ENCODE measurements at regions not wholly inside any gene's neighbourhood (a gene's known extent, or its start where the extent isn't known, plus 50 kb on each side); places are given as distances from the start of the nearest gene placed in this dataset.
A peak's percentile ranks its signal among the peaks of the same experiment; 100 is the strongest.

DNA sequence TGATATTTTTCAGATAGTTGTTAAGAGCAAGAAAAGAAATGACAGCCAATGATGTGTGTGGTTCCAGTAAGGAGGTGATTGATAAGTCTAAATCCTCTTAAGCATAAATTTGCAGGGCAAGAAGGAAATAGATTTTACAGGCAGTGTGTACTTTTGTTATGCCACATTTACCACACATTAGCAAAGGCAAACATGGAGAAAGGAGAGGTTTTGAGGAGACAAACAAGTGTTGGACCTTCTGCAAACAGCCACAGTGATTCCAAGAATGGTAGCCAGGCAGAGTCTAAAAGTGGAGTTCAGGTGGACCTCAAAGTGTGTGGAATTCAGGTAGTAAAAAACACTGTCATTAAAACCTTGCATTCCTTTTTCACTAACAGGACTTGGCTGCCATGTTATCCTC, 295.9 kb upstream of the ITGA1 start:
- Histone ChIP-seq H3K9me3 (ENCODE audit: low read depth) (no peaks in the 10 kb centered on the region), H3K4me1 (ENCODE audit: low read depth) (no peaks in the 10 kb centered on the region), H3K27ac (no peak overlapping the region), H3K36me3 (no peaks in the 10 kb centered on the region), H3K27me3 (no peaks in the 10 kb centered on the region), H3K4me3 (no peak overlapping the region)
- TF ChIP-seq, protein P1, sequence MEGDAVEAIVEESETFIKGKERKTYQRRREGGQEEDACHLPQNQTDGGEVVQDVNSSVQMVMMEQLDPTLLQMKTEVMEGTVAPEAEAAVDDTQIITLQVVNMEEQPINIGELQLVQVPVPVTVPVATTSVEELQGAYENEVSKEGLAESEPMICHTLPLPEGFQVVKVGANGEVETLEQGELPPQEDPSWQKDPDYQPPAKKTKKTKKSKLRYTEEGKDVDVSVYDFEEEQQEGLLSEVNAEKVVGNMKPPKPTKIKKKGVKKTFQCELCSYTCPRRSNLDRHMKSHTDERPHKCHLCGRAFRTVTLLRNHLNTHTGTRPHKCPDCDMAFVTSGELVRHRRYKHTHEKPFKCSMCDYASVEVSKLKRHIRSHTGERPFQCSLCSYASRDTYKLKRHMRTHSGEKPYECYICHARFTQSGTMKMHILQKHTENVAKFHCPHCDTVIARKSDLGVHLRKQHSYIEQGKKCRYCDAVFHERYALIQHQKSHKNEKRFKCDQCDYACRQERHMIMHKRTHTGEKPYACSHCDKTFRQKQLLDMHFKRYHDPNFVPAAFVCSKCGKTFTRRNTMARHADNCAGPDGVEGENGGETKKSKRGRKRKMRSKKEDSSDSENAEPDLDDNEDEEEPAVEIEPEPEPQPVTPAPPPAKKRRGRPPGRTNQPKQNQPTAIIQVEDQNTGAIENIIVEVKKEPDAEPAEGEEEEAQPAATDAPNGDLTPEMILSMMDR (IDR thresholded peaks at IDR 0.05; ENCODE audit: low read depth, low read length) = no peak
- no peak for DNase-seq (ENCODE audit: low read depth in 1 of 2, low spot score in 1 of 2)

DNA sequence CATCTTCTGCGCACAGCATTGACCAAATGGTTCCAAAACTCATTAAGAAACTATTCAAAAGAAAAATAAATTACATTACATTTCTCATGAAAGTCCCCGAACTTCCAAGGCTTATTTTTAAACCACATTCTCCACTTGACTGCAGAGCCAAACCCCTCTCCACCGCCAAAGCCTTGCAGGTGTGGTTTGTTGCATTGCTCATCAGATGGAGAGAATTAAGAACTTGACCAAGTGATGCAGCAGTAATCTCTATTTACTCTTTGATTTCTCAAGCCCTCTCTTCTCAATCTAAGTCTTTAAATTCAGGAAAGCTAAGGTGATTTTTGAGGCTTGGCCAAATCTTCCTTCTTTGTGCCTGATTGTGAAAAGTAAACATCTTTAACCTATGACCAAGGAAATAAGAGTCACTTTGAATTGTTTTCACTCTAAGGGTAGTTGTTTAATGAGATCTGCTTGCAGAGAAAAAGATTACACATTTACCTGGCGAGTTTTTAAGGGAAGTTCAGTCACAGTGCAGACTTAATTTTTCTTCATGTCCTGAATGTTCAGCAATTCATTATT, 290.5 kb upstream of the ITGA1 start:
- Histone ChIP-seq H3K36me3 (no peaks in the 10 kb centered on the region), H3K4me1 (ENCODE audit: low read depth) (no peaks in the 10 kb centered on the region), H3K4me3 (no peak overlapping the region), H3K27me3 (no peaks in the 10 kb centered on the region), H3K9me3 (ENCODE audit: low read depth) (no peaks in the 10 kb centered on the region), H3K27ac (no peak overlapping the region)
- no peak for DNase-seq (ENCODE audit: low read depth in 1 of 2, low spot score in 1 of 2)
- TF ChIP-seq, protein P1 (IDR thresholded peaks at IDR 0.05; ENCODE audit: low read depth, low read length) = no peak

DNA sequence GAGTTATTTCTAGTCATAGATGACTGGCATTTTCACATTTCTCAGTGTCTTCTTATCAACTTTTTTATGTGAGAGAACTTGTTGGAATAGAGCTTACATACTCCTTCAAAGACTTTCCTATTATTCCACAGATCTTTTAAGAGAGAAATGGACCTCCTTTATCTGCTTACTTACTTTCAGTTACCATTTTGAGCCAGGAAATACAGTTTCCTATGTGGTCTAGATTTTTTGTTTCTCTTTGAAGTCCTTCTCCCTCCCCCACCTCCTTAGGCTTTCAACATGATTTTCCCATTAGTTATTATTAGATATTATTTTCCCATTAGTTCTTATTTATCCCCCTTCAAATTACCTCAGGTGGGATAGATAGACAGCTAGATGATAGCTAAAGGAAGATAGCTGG, 289.1 kb upstream of the ITGA1 start:
- TF ChIP-seq, protein P1 (IDR thresholded peaks at IDR 0.05; ENCODE audit: low read depth, low read length) = no peak
- no peaks in the 10 kb centered on the region for H3K4me1 ChIP-seq (ENCODE audit: low read depth)
- H3K36me3 ChIP-seq = no peaks in the 10 kb centered on the region
- H3K4me3 ChIP-seq = no peak overlapping the region
- no peak for DNase-seq (ENCODE audit: low read depth in 1 of 2, low spot score in 1 of 2)
- no peaks in the 10 kb centered on the region for H3K9me3 ChIP-seq (ENCODE audit: low read depth)
- H3K27me3 ChIP-seq = no peaks in the 10 kb centered on the region
- H3K27ac ChIP-seq = no peak overlapping the region

DNA sequence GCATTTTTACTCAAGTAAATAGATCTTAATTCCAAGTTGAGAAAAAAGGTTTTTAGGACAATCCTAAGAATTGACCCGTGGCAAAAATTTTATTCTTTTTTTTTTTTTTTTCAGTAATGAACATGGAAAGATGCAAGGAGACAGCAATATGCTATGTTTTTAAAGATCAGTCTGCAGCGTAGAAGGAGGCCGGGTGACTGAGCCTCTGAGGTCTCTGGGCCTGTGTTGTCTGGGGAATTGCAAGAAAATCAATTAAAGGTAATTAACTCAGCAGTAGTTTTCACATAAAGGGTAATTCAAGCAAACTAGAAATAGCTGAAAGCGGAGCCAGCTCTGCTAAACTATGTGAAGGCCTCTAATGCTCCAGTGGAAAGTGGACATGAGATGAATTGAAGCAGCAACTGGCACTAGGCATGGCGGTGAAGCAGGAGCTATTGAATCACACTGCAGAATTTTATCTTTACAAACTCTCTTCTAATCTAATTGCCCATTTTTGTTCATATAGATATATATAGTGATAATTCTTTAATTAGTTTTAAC, 285.2 kb upstream of the ITGA1 start:
- TF ChIP-seq, protein P1 (IDR thresholded peaks at IDR 0.05; ENCODE audit: low read depth, low read length) = no peak
- Histone ChIP-seq H3K9me3 (ENCODE audit: low read depth) (no peaks in the 10 kb centered on the region), H3K27me3 (no peaks in the 10 kb centered on the region), H3K36me3 (no peaks in the 10 kb centered on the region), H3K4me1 (ENCODE audit: low read depth) (peaks cover 5% of the 10 kb centered on the region), H3K27ac (no peak overlapping the region), H3K4me3 (no peak overlapping the region)
- DNase-seq (ENCODE audit: low read depth in 1 of 2, low spot score in 1 of 2) = peak in 1 of 2 donors; percentile 6

DNA sequence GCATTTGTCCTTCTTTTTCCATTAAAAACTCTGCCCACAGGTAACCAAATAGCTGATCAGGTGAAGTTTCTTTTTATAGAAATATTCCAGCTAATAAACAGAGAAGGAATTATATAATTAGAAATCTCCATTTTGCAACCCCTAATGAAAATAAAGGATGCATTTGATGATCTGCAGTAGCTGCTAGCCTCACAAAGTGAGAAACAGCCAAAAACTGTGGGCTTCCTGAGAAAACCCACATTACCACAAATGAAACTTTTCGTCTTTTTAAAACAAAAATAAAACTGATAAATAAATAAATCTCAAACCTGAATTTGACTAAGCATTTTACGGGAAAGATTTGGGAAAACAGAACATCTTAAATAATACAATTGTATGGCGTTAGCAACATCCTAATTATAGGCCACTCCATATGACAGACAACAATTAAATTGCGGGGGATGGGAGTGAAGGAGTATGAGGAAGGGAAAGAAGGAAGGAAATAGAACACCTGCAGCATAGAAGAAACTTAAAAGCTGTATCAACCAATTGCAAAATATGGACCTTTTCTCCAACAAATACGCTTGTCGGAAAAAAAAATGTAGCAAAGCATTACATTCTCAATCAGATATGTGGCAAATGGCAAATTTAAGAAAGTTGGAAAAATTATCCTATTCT, 283.0 kb upstream of the ITGA1 start:
- Histone ChIP-seq H3K27me3 (no peaks in the 10 kb centered on the region), H3K27ac (no peak overlapping the region), H3K36me3 (no peaks in the 10 kb centered on the region), H3K4me3 (no peak overlapping the region), H3K4me1 (ENCODE audit: low read depth) (peaks cover 5% of the 10 kb centered on the region), H3K9me3 (ENCODE audit: low read depth) (no peaks in the 10 kb centered on the region)
- DNase-seq (ENCODE audit: low read depth in 1 of 2, low spot score in 1 of 2) = peak in 1 of 2 donors; percentile 4
- TF ChIP-seq, protein P1 (IDR thresholded peaks at IDR 0.05; ENCODE audit: low read depth, low read length) = no peak

Data from cardiac muscle cell (in vitro differentiated cells and primary cell).